ENCODE measurements at regions not wholly inside any gene's neighbourhood (a gene's known extent, or its start where the extent isn't known, plus 50 kb on each side); places are given as distances from the start of the nearest gene placed in this dataset.

DNA sequence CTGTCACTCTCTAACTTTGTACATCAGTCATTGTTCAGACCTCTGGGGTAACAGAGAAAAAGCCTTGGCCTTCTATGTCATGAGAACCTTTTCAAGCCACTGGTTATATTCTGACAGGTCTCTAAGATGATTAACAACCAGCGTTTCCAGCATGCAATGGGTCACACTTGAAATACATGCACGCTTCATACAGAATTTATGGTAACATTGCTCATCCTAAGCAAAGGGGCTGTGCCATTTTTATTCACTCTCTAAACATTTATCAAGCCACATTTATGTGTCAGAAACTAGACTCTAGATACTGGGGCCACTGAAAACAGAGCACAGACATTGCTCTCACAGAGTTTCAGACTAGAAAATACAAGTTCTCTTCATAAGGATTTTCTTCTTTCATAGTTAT is 501.4 kb upstream of the DAB1 start:
- no peak for DNase-seq (ENCODE audit: low spot score)

DNA sequence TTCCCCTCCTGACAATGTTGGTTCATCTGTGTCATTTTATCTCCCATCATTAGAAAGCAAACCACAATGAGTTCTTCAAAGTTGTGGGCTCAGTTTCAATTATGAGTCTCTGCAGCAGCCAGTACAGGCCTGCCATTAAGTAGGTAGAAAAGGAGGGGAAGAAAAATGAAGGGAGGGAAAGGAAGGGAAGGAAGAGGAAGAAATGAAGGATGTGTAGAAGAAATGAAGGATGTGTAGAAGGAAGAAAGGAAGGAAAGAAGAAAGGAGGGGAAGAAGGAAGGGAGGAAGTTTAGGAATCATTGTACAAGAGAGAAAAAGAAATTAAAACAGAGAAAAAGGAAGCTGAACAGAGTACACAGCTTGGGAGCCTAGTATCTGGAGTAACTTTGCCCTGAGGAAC is 498.3 kb upstream of the DAB1 start:
- DNase-seq (ENCODE audit: low spot score) = no peak

DNA sequence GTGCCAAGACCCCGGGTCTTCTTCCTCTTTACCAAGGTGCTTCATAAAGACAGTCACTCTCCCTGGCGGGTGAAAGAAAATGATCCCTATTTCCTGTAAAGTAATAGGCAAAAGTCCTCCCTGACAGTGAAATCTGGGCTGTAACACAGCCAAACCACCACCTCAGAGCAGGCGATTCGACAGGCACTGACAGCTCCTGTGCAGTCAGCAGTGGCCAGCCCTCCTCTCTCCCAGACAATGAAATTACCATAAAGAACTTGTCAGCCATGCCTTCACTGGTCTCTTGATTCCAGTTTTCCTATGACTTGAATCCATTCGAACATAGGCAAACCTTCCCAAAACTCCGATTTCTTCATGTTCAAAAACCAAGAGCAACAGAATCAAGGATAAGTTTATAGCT is 492.2 kb upstream of the DAB1 start:
- DNase-seq (ENCODE audit: low spot score) = no peak

DNA sequence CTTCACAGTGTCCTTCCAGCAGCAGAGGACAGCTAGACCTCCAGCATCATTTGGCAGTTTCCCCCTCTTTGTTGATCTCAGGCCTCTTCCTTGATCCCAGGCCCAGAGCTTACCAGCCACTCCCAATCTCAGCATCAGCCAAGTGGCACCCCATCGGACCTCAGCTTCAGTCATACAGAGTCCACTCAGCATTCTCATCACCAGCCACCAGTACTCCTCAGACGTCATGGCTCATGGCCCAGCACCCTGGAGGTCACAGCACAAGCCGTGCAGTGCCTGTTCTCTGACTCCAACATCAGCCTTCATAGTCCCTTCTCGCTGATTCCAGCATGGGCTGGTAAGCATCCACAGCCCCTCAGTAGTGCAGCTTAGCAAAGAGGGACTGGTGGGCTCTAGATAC is 487.6 kb upstream of the DAB1 start:
- no peak for DNase-seq (ENCODE audit: low spot score)

DNA sequence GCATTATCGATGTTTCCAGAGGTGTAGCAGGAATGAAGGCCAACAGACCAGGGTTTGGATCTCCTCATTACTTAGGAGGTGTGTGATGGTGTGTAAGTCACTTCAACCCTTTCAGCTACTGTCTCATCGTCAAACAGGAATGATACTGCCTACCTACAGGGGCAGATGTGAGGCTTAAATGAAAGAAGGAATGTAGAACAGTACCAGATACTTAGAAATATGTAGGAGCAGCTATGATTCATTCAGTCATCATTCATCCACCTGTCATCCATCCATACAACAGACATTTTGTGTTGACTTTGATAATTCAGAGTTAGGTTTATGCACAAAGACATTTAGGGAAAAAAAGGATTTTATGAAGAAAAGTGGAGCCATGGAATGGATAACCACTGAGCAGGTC is 486.9 kb upstream of the DAB1 start:
- no peak for DNase-seq (ENCODE audit: low spot score)

DNA sequence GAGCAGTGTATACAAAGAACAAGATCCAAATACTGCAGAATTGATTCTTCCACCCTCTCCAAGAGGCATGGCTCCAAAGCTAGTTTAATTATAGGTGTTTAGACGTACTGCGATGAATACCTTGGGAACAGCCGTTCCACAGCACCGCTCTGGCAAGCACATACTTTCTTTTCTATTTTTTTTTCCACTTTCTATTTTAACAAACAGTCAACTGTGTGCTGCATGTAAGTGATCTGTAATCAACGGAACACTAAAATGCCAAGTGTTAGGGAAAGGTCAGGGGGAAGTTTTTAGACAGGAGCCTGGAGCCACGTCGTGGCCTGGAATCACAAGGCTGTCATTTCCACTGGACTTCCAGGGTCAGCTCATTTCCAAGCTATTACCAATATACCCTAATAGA is 486.4 kb upstream of the DAB1 start:
- no peak for DNase-seq (ENCODE audit: low spot score)

DNA sequence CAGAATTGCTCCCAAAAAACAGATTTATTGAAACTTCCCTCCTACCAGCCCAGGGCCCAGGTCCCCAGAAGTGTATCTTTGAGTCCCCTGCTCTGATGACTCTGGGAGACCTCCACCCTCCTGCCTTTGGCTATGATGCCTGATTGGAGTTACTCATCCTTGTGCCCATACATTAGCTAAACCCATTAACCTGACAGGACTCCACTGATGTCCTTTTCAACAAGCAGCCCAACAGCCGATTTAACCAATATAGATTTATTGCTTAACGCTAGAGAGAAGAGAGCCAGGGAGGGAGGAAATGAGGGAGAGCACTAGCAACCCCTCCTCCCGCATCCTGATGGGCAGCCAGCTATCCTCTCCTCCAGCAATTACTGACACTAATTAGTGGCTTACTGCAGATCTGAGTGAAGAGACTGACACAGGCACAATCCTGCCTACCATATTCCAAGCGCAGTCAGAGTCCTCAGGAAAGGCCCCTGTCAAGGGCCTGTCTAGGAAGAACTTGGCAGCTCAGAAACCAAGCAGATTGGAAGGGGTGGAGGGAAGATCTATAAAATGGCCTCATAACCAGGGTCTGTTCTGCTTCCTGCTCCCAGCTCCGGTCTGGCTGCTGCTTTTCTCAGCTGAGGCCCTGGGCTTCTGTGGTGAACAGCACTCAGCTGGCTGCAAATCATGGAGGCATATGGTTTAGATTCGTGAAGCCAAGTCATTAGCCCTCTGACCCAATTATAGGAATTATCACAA is 484.5 kb upstream of the DAB1 start:
- no peak for DNase-seq (ENCODE audit: low spot score)

DNA sequence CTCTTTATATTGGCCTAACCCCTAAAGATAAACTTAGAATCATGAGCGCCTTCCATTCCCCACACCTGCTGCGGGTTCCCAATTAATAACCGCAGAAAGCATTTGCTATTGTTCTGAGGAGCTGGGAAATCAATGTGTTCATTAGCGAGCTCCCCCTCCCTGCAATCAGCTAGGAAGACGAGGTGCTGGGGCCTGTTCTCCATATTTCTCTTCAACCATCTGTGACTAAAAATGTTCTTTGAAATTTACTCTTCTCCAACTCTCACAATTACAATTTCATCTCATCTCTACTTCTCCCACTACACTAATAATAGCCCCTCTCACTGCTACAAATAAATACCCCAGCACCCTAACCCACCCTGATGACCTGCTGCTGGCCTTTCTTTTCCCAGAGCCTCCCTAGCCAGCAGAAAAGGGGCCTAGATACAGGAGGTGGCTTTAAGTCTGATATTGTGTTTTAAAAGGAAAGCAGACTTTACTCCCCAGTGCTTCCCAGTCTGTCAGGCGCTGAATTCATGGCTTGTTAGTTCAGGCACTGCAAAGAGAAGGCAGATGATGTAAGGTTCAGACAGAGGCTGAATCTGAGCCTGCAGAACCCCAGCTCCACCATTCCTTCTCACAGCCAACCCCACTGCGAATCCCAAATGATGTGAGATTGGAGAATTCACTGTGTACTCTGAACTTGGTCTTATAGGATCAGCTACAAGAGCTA is 477.5 kb upstream of the DAB1 start:
- no peak for DNase-seq (ENCODE audit: low spot score)

DNA sequence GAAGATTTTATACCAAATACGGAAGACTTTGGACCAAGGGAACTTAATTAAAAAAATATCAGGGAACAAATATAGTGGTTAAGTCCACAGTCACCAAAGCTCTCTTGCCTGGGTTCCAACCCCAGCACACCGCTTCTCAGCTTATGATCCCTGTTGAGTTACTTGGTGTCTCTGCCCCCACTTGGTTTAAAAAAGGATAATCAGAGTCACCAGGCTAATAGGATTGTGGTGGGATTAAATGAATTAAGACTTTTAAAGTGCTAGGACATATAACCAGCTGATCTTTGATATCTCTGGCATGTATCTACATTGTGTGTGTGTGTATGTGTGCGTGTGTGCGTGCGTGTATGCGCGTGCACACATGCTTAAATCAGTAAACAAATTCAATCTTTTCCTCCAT is 474.7 kb upstream of the DAB1 start:
- no peak for DNase-seq (ENCODE audit: low spot score)

DNA sequence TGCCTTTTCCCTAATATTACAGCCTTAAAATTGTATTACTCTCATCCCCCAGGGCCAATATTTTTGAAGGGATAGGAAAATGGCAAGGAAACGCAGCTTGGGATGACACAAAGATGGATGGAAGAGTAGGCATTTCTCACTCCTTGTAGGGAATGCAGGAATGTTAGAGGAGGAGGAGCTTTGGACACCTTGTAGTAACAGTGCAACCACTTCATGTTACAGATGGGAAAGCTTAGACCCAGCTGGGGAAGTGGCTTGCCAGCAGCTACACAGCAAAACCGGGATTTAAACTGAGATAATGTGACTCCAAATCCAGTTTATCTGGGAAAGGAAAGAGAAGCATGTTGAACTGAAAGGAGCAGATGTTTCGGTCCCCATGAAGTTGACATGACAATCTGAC is 473.7 kb upstream of the DAB1 start:
- DNase-seq (ENCODE audit: low spot score) = no peak

DNA sequence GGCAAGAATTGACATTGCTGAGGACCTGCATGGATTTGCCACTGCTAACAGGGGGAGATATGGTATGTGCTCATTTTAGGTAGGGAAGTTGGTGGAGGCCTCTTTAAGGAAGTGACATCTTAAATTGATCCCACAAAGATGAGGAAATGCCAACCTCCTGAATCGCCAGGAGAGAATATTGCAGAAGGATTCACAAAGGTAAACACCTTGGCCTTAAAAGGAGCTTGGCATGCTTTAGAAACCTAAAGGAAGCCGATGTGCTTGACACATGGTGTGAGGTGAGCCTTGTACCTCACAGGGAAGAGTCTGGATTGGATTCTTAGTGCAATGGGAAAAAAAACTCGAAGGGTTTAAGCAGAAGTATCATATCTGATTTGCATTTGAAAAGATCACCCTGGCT is 470.5 kb upstream of the DAB1 start:
- no peak for DNase-seq (ENCODE audit: low spot score)

DNA sequence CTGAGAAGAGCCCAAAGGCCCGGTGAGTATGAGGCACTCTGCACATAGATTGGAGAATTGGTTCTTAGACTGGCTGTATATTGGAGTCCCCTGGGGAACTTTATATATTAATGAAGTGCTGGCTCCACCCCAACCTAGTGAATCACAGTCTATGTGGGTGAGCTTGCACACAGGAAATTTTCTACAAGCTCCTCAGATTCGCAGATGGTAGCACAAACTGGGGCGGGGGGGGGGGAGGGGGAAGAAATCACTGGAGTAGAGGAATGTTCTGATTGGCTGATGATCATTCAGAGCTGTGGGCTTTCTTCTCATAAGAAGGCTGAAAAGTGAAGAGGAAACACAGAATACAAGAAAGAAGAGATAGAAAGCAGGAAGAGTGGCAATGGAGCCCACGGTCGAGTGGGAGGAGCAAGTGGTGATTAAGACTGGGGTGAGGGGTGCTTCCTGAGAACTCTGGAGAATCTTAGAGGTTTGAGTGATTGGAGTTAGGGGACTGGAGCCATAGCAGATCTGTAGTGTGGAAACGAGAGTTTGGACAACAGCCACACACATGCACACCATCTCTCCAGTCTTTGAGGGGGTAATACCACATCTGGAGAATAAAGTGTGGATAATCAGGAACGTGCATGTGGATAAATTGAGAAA is 465.9 kb upstream of the DAB1 start:
- no peak for DNase-seq (ENCODE audit: low spot score)

DNA sequence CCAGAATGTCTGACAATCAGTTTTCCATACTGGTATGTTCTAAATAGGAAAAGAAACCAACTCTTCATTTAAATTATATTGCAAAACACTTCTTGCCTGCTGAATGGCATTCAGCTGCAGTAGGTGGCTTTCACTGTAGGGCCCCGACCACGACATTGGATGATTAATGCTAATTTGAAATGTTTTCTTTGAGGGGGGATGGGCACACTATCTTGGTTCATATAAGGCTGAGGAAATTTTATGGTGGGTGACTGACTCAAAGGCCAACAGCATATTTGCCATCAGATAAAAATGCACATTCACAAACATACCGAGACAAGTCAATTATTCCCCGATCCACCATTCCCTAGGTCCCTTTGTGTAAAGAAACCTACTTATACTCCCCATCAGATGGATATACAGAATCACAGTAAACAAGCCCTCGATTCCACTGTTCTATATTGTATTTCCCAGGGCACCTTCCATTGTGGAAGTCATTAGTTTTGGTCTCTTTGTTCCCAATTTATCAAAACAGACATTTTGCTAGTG is 464.2 kb upstream of the DAB1 start:
- no peak for DNase-seq (ENCODE audit: low spot score)

DNA sequence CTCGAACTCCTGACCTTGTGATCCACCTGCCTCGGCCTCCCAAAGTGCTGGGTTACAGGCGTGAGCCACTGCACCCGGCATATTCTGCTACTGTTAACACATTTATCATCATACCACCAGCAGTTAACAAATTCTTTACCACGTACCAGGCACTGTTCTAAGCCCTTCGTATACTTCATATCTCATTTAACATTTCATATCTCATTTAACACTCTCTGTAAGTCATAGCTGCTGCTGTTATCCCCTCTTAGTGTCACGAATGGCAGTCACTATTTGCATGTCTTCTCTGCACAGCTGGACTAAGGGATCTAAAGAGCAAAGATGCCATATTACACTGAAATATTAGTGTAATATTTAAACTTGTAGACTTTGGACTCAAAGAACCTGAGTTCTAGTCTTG is 462.5 kb upstream of the DAB1 start:
- DNase-seq (ENCODE audit: low spot score) = no peak

DNA sequence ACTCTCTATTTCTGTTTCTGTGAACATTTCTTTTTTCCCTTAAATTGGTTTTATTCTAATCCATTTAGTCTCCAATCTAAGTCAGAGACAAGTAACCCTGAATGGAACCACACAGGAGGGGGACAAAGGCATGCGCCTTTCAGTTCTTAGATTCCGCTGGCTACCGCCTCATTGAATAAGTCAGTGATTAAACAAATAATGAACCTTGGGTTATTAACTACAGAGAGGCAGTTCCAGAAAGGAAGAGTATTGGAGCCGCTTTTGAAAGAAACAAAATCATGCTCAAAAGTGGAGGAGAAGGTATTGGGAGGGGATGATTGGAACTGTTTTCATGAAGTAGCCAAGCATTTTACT is 459.8 kb upstream of the DAB1 start:
- DNase-seq (ENCODE audit: low spot score) = no peak

DNA sequence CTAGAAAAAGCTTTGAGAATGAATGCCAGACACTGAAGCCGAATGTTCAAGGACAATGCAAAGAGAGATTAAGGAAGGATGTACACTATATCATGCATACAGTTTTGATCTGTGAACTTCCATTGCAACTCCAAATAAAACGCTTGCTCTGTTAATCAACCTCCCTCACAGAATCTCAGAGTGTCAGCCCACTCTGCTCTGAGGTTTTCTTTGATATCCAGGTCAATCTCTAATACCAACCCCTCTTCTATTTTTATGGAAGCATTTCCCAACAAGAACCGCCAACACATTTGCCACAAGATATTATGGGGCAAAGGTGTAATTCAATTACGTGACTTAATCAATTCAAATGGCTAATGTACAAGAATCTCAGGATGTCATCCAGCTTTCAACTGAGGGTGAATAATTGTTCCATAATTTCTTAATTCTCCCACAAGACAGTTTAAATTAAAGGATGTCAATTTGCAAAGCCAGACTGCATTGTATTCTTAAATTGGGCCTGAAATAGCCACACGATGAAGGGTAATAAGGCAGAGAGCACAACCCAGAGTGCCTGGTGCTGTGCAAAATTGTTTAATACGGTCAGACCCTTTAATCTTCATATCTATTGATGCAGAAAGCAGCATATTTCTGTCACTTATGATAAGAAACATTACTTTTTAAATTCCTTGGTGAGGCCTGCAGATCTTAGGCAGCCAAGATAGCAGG is 459.2 kb upstream of the DAB1 start:
- DNase-seq (ENCODE audit: low spot score) = no peak

DNA sequence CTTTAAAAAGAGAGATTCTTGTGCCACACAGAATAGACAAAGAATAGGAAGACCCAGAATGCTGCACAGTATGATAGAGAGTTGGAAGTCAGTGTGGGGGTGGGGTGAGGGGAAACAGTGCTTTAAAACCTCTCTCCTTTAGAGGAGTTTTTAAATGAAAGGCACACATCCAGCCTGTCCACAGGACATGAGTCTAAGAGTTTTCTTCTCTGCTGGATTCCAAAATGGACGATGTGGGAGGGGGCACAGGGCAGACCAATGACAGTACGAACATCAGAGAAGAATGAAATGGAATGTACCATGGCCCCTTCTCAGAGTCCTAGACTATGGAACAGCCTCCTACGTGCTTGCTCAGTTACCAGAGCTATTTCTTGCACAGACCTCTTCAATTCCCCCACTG is 458.2 kb upstream of the DAB1 start:
- no peak for DNase-seq (ENCODE audit: low spot score)

DNA sequence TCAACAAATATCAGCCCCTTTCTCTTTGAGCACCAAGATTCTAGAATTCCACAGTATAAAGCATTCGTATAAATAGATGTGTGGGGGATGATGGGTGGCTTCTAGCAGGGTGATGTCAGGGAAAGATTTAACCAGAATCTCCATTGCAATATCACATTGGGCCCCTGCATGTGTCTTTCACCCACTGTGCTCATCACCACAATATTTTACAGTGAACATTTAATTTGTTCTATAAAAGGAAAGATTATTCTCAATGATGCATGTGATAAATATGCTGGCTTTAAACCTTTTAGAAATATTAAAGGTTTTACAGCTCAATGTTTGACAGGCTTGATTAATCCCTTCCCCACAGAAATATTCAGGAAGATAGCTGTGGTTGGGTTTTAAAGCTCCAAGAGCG is 457.8 kb upstream of the DAB1 start:
- no peak for DNase-seq (ENCODE audit: low spot score)

DNA sequence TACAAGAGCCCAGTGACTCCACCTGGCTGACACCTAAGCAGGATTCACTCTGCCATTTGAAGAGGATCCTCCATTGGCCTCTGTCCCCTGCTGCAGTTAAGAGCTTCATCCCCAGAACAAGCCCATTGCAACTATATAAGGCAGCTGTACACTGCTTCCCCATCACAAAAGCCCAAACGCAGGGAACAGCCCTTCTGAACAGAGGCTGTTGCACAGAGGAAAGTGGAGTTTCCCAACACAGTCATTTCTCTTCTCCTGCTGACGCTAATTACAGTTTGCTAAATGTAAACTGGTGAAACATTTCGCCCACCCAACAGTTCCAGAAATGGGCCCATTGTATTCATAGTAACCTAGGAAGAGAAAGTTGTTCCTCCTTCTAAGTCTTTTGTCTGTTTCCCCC is 455.8 kb upstream of the DAB1 start:
- DNase-seq (ENCODE audit: low spot score) = no peak

DNA sequence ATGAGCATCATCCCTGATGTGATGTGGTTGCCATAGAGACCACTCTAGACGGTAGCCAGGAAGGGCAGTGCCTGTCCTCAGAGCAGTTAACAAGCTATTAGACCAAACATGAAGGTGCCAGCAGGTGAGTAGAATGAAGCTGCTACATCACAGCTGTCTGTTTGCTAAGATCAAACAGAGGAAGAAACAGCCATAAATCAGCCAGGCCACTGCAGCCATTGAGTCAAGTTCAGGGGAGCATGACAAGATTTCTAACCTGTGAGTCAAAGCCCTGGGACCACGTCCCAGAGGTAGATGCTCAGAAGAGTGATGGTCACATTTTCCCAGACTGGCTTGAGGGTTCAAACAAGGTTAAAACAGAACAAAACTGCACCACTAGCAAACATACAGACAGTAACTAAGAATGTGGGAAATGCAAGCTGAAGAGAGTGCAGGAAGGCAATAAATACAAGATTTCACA is 450.6 kb upstream of the DAB1 start:
- no peak for DNase-seq (ENCODE audit: low spot score)

DNA sequence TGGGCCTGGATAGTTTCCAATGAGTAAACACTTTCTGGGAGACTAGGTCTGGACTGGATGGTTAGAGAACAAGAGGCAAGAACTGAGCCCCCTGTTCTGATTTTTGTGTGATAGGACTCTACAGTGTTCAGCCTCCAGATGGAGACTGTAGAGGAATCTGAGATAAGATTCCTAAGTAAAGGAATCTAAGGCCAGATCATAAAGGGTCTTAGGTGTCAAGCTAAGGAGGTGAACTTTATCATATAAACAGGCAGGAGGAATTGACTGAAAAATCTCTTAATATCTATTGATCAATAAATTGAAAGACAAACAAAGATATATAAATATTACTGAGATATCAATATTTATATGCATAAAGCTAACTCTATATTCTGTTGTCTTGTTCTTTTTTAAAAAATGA is 449.1 kb upstream of the DAB1 start:
- DNase-seq (ENCODE audit: low spot score) = no peak

DNA sequence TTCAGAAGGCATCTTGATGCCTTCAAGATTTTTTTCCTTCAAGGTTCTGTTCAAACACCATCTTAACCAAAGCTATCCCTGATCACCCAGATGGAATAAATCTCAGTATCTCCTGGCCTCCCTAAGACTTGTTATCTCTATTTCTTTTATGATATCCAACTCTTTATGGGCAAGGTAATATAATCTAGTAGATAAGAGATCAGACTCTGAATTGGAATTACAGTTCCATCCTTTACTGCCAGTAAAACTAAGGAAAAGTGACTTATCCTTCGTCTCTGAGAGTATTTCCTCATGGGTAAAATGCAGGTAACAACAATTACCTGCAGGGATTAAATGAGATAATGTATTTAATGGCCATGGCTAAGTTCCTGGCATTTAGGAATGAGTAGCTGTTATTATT is 445.0 kb upstream of the DAB1 start:
- DNase-seq (ENCODE audit: low spot score) = no peak

DNA sequence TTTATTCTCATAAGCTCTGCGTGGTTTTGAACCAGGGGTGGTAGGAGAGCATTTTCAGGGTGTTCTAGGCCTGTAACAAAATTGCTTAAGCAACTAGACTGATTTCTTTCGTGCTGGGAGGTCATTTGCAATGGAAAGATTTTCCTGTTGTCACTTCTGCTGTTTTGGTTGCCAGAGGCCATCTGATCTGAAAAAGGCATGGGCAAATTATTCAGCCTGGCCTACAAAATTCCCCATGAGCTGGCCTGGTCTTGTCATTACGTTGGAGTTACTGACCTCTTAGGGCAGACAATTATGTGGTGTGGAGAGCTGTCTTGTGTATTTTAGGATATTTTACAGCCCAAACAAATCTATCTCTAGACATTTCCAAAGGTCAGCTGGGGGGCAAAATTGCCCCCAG is 444.4 kb upstream of the DAB1 start:
- no peak for DNase-seq (ENCODE audit: low spot score)
